Femur (tissue), 1 donor: ENCODE measurements at regions not wholly inside any gene's neighbourhood (a gene's known extent, or its start where the extent isn't known, plus 50 kb on each side); places are given as distances from the start of the nearest gene placed in this dataset.
"Not testable (repeated sequence)": the region's sequence is repeated elsewhere in the genome, so short reads cannot be mapped to it uniquely, and the experiment has no call there.

Experiments used
- DNase-seq: peaks from one replicate; pipeline ENCODE4 v3.0.0-alpha.2; 2017

GRCh38 chr3:3902161-3902560, 102.9 kb downstream of the LRRN1 start:
- no peak for DNase-seq

GRCh38 chr3:3906171-3906570, 106.9 kb downstream of the LRRN1 start:
- DNase-seq = no peak

- DNase-seq = no peak
Observed at GRCh38 chr3:3907023-3907422, 107.8 kb downstream of the LRRN1 start.

- DNase-seq = no peak
Observed at GRCh38 chr3:3918763-3919162, 119.5 kb downstream of the LRRN1 start.

- DNase-seq = no peak
Observed at GRCh38 chr3:3919316-3919715, 120.1 kb downstream of the LRRN1 start.

GRCh38 chr3:3923619-3924018, 124.4 kb downstream of the LRRN1 start:
- no peak for DNase-seq

GRCh38 chr3:3927198-3927597, 128.0 kb downstream of the LRRN1 start:
- no peak for DNase-seq

- no peak for DNase-seq
Observed at GRCh38 chr3:3927965-3928364, 128.7 kb downstream of the LRRN1 start.

- DNase-seq = not testable (repeated sequence)
Observed at GRCh38 chr3:3941380-3941779, 142.1 kb downstream of the LRRN1 start.

GRCh38 chr3:3951071-3951470, 151.8 kb downstream of the LRRN1 start:
- DNase-seq = no peak

GRCh38 chr3:3951501-3951900, 152.3 kb downstream of the LRRN1 start:
- no peak for DNase-seq

- not testable (repeated sequence) for DNase-seq
Observed at GRCh38 chr3:3962867-3963266, 163.6 kb downstream of the LRRN1 start.

GRCh38 chr3:3984053-3984452, 184.8 kb downstream of the LRRN1 start:
- DNase-seq = no peak

- no peak for DNase-seq
Observed at GRCh38 chr3:3991598-3991997, 192.4 kb downstream of the LRRN1 start.

GRCh38 chr3:3992312-3992874, 193.2 kb downstream of the LRRN1 start:
- no peak for DNase-seq

GRCh38 chr3:3998140-3998922, 199.1 kb downstream of the LRRN1 start:
- no peak for DNase-seq

- not testable (repeated sequence) for DNase-seq
Observed at GRCh38 chr3:3999340-3999739, 200.1 kb downstream of the LRRN1 start.

GRCh38 chr3:4001976-4002375, 202.7 kb downstream of the LRRN1 start:
- DNase-seq = no peak

GRCh38 chr3:4006288-4006687, 207.1 kb downstream of the LRRN1 start:
- DNase-seq = peak; percentile 39

GRCh38 chr3:4008205-4008604, 209.0 kb downstream of the LRRN1 start:
- no peak for DNase-seq

- DNase-seq = no peak
Observed at GRCh38 chr3:4011166-4011565, 211.9 kb downstream of the LRRN1 start.

- DNase-seq = no peak
Observed at GRCh38 chr3:4015426-4015825, 216.2 kb downstream of the LRRN1 start.

GRCh38 chr3:4019501-4019900, 220.3 kb downstream of the LRRN1 start:
- DNase-seq = no peak

- no peak for DNase-seq
Observed at GRCh38 chr3:4021162-4021561, 221.9 kb downstream of the LRRN1 start.

- no peak for DNase-seq
Observed at GRCh38 chr3:4029135-4029534, 229.9 kb downstream of the LRRN1 start.
